GM19035 (cell line): ENCODE measurements at regions not wholly inside any gene's neighbourhood (a gene's known extent, or its start where the extent isn't known, plus 50 kb on each side); places are given as distances from the start of the nearest gene placed in this dataset.

Source experiments
- ATAC-seq: cut with Tn5 transposase; IDR thresholded peaks from one replicate; pipeline ENCODE4 v1.9.1; 2021; ENCODE audit not compliant: unreplicated experiment

DNA sequence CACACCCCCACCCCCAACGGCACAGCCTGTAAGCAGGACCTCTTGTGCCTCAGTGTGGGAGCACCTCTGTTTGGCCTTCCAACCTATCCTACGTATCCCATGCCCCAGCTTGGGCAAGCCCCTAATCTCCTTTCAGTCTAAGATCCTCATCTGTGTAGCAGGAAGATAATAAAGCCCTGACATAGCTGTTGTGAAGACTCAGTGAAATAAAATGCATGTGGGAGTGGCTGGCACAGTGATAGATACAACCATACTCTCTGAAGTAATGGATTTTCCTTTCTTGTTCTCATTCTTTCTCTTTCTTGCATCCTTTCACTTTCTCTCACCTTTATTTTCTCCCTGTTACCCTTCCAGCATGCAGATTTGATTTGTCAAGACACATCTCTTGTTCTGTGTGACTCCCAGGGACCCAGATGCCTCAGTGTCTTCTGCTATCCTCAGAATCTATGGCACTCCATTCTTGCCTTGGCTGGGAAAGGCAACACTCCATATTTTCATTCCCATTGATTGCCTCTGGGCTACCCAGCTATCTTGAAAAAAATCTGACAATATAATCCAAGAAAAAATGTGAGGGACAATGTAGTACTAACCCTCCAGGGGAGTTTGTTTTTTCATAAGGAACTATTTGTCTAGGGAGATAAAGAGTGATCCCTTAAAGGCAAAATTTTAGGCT is 207.2 kb upstream of the SETBP1 start:
- ATAC-seq: no peak

DNA sequence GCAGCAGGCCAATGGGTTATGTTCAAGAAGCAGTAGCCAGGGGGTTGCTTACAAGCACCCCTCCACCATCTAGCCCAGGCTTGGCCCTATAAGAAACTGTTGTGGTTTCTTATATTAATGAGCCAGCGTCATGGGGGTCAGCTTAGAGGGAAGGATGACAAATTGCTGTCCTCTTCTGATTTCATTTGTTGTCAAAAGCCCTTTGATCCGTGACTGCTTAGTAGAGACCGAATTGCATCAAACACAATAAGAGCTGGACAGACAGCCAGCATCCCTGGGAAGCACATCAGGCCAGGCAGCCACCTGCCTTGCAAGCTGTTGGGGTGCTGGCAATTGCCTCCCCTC is 206.6 kb upstream of the SETBP1 start:
- no peak for ATAC-seq

GRCh38 chr18:44474591-44474990 is 206.1 kb upstream of the SETBP1 start:
- no peak for ATAC-seq

GRCh38 chr18:44482761-44483160 is 197.9 kb upstream of the SETBP1 start:
- no peak for ATAC-seq

- ATAC-seq: no peak
Observed at GRCh38 chr18:44495151-44495550, 185.5 kb upstream of the SETBP1 start.

DNA sequence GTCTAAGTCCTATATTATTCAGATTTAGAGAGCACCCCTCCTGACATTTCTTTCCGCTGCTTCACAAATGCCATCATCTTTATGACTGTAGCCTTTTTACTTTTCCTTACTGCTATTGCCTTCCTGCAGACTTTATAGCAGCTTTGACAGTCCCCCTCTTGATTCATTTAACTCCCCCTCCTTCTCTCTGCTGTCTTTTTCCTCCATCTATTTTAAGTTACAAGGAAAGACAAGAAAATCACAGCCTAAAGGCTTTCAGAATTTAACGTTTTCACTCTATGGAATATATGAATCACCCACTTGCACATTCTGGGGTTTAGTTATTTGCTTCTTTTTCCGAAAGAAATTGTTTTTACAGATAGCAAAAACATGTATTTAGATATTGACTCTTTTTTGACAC is 183.4 kb upstream of the SETBP1 start:
- ATAC-seq: no peak

DNA sequence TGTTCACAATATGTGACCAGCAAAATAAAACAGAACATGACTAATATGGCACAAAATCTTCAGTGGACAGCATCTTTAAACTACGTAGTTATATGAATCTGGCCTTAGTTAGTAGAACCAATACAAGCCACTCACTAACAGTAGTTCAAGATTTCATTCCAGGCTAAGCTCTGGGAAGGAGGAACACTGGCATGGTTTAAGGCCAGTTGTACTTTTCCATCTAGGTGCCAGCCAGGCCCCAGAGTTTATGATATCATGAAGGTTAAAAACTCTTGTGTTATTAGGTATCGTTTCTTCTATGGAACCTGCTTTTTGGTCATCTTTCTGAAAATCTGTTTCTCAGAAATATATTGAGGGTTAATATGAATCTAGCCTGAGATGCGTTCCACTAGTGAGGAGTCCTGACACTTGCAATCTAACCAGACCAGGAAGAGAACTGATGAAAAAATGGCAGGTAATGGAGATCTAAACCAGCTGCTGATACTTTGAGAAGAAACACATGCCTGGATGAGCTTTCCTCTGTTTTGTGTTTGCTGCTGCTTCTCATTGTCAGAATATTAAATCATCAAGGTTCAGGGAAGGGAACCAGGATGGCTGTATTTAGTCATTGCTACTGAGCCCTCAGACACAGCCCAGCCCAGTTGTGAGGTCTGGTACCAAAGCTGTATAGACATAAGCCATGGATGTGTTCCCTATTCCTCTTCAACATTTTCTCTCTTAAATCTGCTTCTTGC is 182.8 kb upstream of the SETBP1 start:
- no peak for ATAC-seq

DNA sequence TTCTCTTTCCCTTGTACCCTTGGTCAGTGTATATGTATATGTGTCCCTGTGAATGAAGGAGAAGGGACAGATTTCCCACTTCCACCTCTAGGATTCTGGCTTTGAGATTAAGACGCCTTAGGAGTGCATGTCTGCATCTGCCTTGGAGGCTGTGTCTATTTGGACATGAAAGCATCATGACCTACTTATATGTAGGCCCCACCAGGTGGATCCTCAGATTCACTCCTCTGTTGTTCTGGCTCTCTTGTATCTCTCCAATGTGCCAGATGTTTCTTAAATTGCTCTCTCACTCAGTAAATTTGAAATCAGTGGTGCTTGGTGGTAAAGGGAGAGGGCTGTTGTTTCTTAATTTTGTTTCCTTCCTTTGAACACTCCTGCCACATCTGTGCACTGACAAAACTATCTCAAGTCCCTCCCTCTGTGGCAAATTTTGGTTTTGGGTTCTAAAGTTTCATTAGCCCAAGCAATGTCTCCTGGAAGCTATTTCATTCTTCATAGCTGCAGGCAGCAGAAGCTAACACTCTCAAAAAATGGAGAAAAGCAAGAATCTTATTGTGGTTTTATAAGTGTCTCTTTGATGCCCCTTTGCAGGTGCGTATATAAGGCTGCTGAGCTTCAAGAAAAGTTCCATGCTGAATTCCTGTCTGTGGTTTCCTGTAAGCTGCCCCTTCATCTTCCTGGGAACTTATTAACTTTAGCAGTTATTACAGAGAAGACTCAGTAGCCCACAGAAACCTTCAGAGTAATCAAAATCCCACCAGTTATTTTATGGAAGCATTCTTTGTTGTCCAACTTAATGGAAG is 179.7 kb upstream of the SETBP1 start:
- no peak for ATAC-seq

- no peak for ATAC-seq
Observed at GRCh38 chr18:44502221-44502620, 178.5 kb upstream of the SETBP1 start.

GRCh38 chr18:44502790-44503189 is 177.9 kb upstream of the SETBP1 start:
- ATAC-seq: no peak

DNA sequence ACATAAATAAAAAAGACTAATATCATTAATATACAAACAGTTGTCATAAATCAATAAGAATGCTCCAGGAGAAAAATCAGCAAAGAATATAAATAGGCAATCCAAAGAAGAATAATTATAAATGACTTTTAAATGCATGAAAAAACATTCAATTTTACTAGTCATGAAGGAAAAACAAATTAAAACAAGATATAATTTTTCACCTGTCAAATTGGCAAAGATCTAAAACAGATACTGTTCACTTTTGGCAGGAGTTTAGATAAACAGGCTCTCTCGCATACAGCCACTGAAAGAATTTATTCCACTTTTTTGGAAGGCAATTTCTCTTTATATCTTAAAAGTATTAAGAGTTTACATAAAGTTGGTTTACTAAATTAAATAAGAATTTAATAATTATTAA is 176.8 kb upstream of the SETBP1 start:
- no peak for ATAC-seq

DNA sequence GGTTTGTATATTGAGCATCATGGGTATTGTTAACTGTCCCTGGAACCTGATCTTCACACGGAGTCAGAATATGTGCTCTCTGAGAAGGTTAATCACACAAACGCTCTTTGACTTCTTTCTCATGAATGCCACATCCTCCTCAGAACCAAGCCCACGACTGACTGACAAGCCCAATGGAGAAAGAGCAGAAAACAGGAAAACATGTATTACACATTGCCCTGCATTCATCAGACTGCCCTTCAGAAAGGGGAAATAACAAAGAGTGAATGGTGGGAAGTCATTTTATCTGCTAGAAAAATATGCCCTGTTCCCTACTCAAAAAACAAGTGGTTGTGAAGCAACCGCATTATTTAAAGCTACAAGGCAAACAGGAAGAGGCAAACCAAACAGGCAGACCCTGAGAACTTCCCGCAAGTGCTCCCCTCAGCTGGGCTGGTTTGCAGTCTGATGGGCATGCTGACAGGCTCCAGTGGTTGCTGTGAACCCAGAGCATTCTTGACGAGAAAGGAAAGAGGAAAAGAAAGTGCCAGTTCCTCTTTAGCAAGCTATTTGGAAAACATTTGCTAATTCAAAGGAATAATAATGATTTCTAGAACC is 172.9 kb upstream of the SETBP1 start:
- no peak for ATAC-seq

DNA sequence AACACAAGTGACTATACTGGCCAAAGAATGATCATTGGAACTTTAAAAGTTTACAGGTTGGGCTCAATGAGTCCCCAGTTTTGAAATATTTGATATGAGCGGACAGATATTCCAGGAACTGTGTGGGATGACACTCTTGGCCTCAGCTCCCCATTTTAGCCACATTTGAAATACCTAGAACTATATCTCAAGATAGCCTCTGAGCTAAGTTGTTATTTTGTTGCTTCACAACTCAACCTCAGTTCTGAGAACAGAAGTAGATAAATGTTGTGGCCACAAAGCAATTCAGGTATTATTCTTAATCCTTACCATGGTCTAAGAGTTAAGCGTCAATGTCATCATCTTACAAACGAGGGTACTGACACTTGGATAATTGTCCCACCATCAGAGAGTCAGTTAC is 172.2 kb upstream of the SETBP1 start:
- ATAC-seq: no peak

DNA sequence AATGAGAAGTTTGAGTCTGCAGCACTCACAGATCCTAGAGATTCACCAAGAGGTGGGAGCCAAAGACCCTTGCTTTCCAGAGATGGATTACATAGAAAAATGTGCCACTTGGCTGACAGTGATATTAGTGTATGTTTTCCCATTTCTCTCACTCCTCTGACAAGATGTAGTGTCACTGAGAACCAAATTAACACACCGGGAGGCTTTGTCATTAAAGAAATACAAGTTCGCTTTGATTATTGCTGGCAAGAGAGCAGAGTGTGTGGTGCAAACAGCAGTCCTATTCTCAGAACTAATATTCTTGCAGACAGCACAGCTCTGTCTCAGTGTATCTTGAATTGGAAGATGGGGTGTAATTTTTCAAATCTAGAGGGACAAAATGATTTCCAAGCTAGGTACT is 171.6 kb upstream of the SETBP1 start:
- ATAC-seq: no peak

GRCh38 chr18:44510390-44510789 is 170.3 kb upstream of the SETBP1 start:
- ATAC-seq: no peak

- ATAC-seq: no peak
Observed at GRCh38 chr18:44513233-44513632, 167.5 kb upstream of the SETBP1 start.

- no peak for ATAC-seq
Observed at GRCh38 chr18:44514106-44514505, 166.6 kb upstream of the SETBP1 start.

DNA sequence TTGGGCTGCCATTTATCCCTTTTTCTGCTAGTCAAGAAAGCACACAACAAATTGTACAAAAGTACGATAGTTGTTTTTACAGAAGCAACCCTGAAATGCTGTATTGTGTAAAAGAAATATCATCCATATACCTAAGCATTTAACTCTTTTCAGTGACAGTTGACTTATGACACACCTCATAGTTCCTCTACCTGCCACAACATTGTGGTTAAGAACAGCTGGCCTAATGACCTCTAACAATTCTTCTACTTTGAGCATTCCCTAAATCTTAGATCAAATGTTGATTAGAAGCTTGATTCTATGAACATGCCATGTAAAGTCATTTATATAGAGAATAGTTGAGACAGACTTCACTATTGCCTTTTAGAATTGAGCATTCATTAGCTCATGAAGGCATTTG is 165.9 kb upstream of the SETBP1 start:
- ATAC-seq: no peak

GRCh38 chr18:44516450-44516849 is 164.2 kb upstream of the SETBP1 start:
- no peak for ATAC-seq

GRCh38 chr18:44517136-44517535 is 163.6 kb upstream of the SETBP1 start:
- ATAC-seq: no peak

DNA sequence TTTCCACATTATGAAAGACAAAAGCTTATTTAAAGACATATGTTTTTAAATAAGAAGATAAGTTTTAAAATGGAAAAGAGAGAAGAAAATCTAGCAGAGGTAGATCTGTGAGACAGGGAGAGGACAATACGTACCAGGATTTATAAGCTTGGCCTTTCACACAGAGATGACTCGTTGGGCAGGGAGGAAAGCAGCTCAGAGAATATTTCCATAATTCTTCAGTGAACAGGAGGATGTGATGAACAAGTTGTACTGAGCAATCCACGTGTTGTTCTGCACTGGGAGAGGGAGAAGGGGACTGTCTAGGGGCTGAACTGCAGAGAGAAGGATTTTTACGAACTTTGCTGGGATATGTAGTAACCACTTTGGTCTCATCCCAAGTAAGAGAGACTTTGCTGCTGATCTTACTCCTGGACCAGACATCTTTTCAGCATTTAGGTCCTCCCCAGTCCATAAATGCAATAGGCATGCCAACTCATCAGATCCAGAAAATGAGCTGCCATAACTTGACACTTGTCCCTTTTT is 162.5 kb upstream of the SETBP1 start:
- no peak for ATAC-seq
